Peyer's patch (tissue), 4 donors: ENCODE measurements at regions not wholly inside any gene's neighbourhood (a gene's known extent, or its start where the extent isn't known, plus 50 kb on each side); places are given as distances from the start of the nearest gene placed in this dataset.

ENCODE experiments used
- CTCF ChIP-seq, 6 experiments: fragments of 450-650 bp in 4 of 6; fragments of 200-600 bp in 2 of 6; sonication (generic) in 1 of 6; IDR thresholded peaks; one replicate each; pipeline ENCODE4 v1.5.1; 2017 to 2019; ENCODE audit warnings: antibody characterized with exemption in 6 of 6, mild to moderate bottlenecking in 3 of 6, moderate library complexity in 1 of 6
- POLR2A ChIP-seq, 2 donors: fragments of 450-650 bp; IDR thresholded peaks; one replicate each; pipeline ENCODE4 v1.5.1; 2017; ENCODE audit warnings: antibody characterized with exemption in 2 of 2, mild to moderate bottlenecking in 2 of 2, moderate library complexity in 2 of 2

- TF ChIP-seq POLR2A (IDR thresholded peaks at IDR 0.05) (no peak), CTCF (IDR thresholded peaks at IDR 0.05) (no peak)
Measured at GRCh38 chr14:105908006-105908405, 381.6 kb downstream of the TMEM121 start.
